Umbilical cord (tissue), 1 donor: ENCODE measurements at regions not wholly inside any gene's neighbourhood (a gene's known extent, or its start where the extent isn't known, plus 50 kb on each side); places are given as distances from the start of the nearest gene placed in this dataset.

Source experiments
- DNase-seq: peaks from one replicate; pipeline ENCODE4 v3.0.0-alpha.2; 2015; ENCODE audit warnings: low spot score

DNA sequence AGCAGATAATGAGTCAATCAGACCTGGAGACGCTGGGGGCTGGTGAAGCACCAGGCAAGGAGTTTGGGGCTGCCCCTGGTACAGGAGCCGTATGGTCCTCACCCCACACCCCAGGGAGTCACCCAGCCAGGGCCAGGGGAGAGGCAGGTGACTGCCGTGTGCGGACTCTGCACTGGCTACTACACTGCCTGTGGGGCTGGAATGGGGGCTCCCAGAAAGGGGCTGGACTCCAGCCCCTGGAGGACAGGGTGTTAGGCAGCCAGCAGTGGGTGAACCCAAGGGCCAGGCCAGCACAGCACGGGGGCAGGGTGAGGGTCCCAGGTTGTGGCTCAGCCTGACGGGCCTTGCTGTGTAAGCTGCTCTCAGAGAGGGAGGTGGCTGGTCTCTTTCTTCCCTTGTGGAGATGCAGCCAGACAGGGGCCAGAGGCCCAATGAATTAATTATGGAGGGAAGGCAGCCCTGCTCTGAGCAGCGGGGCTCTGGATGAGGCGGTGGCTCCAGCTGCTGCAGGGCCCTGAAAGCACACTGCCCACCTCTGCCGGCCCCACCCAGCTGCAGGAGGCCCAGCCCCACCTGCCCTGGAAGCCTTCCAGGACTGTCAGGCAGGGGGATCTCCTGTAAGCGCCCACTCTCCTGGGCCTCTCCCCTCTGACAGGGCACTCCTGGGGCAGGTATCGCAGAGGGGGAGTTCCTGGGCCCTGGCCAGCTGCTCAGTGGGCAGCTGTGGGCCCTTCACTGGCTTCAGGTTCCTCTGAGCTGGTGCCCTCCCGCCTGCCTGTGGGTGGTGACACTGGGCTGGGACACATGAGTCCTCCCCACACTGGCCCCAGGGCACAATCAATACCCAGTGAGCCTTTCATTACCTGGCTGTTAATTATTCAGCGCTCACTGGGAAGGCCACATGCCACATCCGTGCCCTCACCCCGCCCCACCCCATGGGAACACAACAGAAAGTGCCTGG, 142.5 kb upstream of the C14orf180 start:
- no peak for DNase-seq

DNA sequence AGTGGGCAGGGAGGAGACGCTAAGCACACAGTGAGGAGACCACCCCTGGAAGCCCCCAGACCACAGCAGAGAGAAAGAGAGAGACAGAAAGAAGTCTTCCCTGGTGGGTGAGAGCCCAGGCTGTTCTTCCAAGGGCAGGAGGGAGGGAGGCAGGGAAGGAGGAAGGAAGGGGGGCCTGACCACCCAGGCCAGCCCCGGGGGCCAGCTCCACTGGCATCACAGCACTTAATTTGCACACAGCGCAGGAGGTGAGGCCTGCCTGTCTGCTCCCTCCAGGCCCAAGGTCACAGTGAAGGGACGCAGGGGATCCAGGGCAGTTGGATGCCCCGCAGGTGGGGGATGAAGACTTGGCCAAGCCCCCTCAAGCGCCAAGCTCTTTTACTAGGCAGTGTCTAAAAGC, 141.9 kb upstream of the C14orf180 start:
- no peak for DNase-seq

DNA sequence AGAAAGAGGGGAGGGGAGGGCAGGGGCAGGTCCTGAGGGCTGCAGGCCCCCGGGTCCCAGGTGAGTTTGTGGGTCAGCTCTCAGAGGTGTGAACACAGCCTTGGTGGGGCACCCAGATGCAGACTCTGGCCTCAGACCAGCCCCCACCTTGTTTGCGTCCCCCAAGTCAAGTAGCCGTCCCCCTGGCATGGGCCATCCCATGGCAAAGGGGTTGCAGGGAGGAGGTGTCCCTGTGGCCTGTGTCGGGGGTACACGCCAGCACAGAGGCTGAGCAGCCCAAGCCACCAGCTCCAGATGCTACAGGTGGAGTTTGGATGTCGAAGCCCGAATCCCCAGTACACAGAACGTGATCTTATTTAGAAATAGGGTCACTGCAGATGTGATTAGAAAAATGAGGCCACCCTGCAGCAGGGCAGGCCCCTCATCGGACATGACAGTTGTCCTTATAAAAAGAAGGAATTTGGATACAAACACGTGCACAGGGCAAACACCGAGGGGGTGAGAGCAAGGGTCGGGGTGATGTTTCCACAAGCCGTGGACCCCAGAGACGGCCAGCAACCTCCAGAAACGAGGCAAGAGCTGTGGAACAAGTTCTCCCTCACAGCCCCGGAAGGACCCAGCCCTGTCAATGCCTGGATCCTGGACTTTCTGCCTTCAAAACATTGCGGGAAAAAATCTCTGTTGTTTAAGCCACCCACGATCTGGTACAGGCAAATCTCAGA, 141.2 kb upstream of the C14orf180 start:
- DNase-seq = no peak

DNA sequence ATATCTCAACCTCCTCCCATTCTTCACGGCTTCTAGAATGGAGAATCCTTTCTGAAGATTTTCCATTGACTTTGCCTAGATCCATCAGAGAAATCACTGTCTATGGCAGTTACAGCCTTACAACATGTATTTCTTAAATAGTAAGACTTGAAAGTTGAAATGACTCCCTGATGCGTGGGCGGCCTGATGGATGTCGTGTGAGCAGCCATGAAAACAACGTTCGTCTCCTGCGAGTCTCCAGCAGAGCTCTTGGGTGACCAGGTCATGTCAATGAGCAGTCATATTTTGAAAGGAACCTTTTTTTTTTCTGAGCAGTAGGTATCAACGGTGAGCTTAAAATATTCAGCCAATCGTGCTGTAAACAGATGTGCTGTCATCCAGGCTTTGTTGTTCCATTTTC, 139.9 kb upstream of the C14orf180 start:
- DNase-seq = no peak

DNA sequence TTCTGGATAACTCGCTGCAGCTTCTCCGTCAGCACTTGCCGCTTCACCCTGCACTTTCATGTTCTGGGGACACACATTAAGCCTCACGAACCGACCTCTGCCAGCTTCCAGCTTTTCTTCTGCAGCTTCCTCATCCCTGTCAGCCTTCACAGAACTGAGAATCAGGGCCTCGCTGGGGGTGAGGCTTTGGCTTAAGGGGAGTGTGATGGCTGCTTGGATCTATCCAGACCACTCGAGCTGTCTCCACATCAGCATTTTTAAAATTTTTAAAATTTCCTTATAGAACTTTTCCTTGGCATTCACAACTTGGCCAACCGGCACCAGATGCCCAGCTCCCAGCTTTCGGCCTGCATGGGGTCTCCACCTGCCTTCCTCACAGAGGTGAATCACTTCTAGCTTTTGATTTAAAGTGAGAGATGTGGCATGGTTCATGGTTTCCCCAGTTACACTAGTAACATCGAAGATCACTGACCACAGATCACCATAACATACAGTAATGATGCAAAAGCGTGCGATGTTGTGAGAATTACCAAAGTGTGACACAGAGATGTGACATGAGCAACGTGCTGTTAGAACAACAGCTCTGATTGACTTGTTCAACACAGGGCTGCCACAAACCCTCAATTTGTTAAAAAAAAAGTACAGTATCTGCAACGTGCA, 139.1 kb upstream of the C14orf180 start:
- DNase-seq = no peak

DNA sequence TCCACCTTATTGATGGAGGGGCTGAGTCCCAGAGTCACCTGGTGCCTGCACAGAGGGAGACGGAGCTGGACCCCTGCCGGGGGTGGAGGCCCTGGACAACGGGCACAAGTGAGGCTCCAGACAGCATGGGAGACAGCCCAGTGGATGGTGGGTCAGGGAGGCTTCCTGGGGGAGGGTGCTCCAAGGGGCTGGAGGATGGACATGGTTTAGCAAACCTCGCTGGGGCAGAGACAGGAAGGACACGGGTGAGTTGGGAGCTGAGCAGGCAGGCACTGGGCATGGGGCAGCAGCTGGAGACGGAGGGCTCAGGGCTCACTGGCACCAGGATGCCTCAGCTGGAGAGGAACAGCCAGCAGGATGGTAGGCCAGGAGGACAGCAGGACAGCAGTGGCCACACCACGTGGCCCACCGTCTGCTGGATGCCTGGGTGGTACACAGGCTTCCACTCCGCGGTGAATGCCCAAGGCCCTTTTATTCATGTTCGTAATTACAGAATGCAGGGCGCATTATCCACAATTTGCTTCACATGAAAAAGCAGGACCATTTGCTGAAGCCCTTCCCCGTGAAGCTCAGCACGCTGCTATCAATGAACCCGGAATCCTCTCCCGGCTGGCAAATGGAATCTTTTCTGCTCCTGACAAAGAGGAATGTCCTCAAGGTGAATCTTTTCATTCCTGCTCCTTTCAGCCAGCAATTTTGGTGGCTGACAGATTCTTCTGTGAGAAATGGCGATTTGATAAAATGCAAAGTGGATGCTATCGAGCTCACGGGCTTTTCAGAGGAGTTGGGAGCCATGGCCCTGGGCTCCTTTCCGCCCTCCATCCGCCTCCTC, 138.1 kb upstream of the C14orf180 start:
- no peak for DNase-seq

DNA sequence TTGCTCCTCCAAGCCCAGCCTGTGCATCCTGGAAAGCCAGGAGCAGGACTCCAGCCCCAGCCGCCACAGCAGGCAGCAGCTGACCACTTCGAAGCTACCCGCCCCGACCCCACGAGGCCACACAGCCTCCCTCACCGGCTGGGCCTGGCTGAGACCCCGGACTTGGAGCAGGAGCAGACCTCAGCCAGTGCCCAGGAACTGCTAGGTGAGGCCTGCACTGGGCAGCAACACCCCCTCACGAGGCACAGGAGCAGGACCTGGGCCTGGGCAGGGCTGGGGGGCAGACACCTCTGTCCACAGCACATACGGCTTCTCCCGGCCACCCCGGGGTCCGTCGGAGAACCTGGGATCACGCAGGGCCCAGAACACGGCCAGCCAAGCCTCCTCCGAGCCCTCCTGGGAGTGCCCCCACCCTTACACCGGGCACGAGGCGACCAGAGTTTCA, 137.4 kb upstream of the C14orf180 start:
- DNase-seq = no peak

- DNase-seq = peak; percentile 77
Observed at GRCh38 chr14:104442631-104443390, 136.8 kb upstream of the C14orf180 start.

- DNase-seq = peak; percentile 65
Observed at GRCh38 chr14:104443391-104444158, 136.0 kb upstream of the C14orf180 start.

DNA sequence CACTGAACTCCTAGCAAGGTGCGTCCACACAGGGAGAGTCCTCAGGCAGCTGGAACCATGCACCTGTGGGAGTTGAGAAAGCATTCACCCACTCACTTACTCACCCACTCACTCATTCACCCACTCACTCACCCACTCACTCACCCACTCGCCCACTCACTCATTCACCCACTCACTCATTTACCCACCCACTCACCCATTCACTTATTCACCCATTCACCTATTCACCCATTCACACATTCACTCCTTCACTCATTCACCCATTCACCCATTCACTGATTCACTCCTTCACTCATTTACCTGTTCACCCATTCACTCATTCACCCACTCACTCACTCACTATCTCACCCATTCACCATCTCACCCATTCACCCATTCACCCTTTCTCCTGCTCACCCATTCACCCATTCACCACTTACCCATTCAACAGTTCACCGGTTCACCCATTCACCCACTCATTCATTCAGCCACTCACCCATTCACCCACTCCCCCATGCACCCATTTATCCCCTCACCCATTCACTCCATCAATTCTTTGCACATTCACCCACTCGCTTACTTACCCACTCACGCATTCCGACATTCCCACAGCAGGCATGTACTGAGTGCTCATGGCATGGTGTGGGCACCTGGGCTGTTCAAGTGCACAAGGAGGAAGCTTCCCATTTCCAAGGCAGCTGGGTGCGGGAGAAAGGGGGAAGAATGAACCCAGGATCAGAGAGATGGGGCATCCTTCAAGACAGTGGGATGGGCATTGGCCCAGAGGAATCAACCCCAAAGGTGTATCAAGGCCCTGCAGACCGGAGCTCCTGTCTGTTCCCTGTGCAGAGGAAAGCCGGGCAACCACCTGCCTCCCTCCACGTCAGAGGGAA, 135.2 kb upstream of the C14orf180 start:
- no peak for DNase-seq

- DNase-seq = no peak
Observed at GRCh38 chr14:104445086-104445485, 134.5 kb upstream of the C14orf180 start.

- DNase-seq = no peak
Observed at GRCh38 chr14:104445832-104446381, 133.7 kb upstream of the C14orf180 start.

DNA sequence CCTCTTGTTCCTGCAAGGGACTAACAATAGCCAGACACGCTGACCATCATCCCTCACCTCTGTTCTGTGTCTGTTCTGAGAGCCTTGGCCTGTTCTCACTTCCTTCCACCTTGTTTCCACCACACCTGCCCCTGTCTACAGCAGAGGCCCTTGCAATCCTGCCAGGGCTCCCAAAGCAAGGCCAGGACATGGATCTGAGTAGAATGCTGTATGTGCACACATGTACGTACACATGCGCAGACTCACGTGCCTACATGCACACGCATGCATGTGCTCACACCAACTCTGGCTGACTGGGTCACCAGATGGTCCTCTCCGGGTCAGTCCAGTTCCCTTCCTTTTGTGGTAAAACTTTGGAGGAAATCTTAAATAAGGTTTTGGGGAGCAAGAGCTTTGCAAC, 133.0 kb upstream of the C14orf180 start:
- DNase-seq = no peak

DNA sequence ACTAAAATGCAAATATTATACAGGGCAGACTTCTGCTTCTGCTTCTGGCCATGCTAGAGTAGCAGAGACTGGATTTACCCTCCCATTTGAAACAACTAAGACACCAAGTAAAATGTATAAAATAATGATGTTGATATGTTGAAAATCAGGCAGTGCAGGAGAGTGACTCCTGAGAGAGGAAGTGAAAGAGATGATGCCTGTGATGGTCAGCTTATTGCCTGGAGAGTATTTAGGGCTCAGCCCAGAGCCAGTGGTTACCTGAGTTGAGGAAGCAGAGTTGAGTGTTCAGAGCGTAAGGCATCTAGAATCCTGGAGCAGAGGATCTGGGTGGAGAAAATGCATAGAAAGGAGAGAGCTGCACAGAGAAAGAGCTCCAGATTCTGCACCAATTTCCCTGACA, 131.8 kb upstream of the C14orf180 start:
- no peak for DNase-seq

DNA sequence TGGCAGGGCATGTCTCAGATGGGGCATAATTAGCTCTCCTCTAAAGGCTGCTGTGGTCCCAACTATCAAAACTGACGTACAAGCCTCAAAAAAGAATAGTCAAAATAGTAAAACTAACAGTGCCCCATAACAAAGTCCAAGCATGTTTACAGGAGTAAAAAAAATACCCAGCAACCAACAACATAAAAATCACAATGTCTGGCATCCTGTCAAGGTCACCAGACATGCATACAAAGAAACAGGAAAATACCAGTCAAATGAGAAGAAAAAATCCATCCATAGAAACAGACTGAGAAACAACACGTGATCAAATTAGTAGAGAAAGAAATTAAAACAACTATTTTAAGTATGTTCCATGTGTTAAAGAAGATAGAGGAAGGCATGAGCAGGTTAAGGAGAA, 131.2 kb upstream of the C14orf180 start:
- DNase-seq = no peak

GRCh38 chr14:104448721-104449120, 130.8 kb upstream of the C14orf180 start:
- DNase-seq = no peak

DNA sequence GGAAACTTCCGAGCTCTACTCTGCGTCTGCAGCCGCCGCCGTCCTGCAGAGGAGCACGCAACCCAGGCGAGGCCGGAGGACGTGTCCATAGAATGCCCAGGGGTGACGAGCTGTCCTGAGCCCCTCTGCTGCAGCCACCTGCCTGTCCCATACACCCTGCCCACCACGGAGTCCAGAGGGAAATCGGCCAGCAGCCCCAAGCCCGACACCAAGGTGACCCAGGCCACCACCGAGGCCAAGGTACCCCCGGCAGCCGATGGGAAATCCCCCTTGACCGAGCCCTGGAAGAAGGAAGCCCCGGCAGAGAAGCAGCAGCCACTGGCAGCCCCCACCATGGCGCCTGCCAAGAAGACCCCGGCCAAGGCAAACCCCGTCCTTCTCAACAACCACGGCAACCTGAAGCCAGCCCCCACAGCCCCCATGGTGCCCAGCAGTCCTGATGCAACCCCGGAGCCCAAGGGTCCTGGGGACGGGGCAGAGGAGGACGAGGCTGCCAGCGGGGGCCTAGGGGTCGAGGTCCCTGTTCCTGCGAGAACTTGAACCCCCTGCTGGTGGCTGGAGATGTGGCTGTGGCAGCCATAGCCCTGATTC, 128.7 kb upstream of the C14orf180 start:
- DNase-seq = no peak

DNA sequence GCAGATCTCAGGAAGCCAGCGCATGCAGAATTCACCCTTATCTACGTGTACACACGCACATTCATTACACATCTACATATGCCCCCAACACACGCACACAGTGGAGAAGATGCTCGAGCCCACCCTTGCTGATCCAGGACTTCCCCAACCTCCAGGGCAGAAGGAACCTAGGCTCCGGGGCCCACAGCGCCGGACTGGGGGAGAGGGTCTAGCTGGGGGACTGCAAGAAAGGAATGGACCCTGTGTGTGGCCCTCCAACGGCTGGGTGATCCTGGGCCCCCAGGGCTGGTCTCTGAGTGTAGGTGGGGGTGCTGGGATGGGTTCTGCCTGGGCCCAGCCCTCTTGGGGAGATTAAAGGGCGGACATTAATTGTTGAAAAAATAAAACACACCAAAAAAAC, 128.1 kb upstream of the C14orf180 start:
- DNase-seq = no peak
